HK-2 (cell line): ENCODE measurements at regions not wholly inside any gene's neighbourhood (a gene's known extent, or its start where the extent isn't known, plus 50 kb on each side); places are given as distances from the start of the nearest gene placed in this dataset.

Source experiments
- DNase-seq: peaks from one replicate; pipeline ENCODE4 v3.0.0-alpha.2; 2018; ENCODE audit not compliant: unreplicated experiment

DNA sequence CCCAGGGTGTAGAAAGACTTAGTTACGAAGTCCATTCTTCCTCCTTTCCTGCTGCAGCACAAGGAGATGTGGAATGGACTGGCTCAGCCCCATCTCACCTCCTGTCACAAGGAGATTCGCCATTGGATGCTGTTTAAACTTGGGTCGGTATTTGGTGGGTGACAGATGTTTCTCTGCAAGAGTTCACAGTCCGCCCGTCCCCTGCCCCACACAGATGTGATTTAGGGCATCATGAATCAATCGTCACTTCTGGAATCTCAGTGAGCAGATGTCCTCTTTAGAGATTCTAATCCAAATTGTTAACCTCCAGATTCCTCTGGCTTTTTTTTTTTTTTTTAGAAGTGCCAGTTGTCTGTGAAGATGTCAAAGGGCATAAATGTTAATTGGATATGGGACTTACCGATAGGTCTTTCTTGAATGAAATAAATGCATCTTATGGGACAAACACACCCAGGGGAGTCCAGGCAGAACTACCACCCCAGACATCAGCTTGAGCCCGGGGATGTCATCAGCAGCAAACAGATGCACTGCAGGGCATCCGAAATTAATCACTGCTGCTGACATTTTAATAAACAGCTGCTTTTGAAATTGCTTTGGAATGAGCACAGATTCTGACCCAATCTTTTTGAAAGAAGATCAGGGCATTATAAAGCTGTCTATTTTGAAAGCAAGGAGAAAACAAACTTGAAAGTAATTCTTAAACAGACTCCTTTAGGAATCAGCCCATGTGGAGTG, 117.6 kb upstream of the CDH4 start:
- no peak for DNase-seq

DNA sequence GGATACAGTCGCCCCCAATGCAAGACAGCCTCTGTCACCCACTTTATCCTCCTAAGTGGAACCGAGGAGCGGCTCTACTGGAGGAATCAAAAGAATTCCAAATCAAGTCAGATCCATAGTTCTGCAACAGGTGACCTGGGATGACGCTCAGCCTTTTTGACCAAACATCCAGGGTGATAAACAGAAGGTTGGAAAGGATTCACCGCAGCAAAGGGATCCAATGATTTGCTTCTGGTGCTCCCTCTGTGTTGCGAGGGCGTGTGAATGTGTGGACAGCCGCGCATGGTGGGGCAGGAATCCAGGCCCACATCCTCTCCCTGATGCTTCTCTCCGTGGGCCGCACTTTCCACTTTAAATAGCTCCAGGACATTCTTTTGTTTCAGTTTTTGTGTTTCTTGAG, 116.8 kb upstream of the CDH4 start:
- no peak for DNase-seq

DNA sequence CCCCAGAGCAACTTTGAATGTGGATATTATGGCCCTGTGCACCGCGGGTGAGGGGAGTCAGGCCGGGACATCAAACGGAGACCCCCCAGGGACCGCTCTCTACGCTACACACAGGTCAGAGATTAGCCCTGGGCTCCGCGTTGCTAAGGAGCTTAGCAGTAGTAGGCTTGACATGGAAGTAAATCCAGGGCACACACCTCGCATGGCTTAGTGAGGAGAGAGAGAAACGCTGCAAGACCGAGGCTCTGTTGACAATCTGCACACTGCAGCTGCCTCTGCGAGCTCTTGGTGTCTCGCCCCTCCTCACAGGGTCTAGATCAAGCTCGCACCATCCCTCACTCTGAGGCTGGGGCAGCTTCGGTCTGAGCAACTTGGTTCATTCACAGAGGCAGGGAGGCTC, 116.1 kb upstream of the CDH4 start:
- DNase-seq: no peak

DNA sequence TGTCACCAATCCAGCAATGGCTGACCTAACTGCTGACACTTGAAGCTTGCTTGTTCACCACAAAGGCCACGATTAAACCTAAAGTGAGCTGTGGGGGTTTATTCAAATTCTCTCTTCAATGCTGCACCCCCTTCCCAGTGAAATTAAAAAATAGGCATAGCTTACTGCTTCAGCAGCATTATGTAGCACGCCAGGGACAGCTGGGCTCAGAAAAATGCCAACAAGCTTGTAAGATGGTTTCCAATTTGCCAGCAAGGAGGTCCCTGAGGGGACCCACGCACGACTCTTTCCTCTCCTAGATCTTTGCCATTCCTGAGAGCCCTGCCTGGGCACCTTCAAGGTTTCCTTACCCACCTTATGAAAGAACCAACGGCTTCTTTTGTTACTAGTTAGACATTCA, 113.5 kb upstream of the CDH4 start:
- no peak for DNase-seq

- no peak for DNase-seq
These were observed 113.0 kb upstream of the CDH4 start for GRCh38 chr20:61139031-61139430.

DNA sequence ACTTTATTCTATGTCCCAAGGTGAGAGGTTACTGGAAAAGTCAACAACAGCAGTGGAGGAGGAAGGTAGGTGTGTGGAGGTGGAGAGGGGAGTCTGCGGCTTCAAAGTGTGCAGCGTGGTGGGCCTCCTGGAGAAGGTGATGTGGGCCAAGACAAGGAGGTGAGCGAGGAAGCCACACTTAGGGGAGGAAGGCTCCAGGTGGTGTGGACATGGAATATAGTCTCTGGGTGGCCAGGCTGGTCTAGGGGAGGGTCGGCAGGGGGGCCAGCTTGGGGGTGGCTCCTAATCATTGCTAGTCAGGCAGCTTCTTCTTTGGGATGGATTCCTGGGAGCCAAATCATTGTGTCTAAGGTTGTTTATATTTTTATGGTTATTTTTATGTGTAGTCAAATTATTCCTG, 111.5 kb upstream of the CDH4 start:
- no peak for DNase-seq

GRCh38 chr20:61146023-61146422, 106.0 kb upstream of the CDH4 start:
- DNase-seq: no peak

DNA sequence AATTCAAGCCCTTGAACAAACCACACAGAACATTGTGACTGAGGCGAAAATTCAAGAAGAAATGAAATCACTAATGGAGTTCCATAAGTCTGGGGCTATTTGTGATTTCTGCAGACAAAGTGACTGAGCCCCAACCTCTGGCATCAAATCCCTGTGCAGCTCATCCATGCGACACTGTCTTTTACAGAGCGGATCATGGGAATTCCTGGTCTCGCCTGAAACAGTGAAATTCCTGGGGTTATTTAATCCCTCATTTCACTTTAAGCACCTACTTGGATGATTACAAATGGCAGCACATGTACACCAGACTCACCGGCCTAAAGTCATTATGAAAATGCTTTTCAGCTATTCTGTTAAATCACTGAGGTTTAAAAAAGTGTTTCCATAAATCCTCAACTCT, 102.4 kb upstream of the CDH4 start:
- DNase-seq: no peak

GRCh38 chr20:61157301-61157700, 94.8 kb upstream of the CDH4 start:
- no peak for DNase-seq

DNA sequence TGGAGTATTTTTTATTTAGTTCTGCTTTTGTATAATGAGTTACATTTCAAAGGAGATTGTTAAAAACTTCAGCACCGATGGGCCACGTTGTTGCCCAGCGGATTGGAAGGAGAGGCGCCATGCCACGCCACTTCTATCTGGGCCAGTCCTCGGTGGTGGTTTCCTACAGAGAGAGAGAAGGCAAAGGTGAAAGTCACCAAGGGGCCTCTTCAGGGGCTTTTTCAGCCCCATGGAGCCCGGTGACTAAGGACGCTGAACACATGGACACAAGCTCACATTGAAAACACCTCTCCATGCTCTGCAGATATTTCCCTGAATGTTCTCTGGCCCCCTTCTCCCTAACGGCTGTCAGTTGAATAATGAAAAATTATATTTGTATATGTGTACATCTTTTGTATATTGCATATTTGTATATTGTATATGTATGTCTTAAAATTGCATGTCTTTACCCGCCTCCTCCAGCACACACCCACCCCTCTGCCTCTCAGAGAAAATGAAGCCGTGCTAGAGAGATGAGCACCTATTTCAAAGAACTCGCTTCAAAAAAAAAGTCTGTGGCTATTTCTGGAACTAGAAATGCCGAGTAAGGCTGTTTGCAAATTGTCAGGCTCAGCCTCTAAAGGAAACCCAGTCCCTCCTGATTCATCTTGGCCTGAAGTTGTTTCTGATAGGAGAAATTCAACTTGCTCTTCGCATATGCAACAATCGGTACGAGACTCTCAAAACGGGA, 91.9 kb upstream of the CDH4 start:
- DNase-seq: no peak

GRCh38 chr20:61161726-61162390, 90.2 kb upstream of the CDH4 start:
- DNase-seq: no peak

GRCh38 chr20:61162451-61162850, 89.6 kb upstream of the CDH4 start:
- DNase-seq: no peak

DNA sequence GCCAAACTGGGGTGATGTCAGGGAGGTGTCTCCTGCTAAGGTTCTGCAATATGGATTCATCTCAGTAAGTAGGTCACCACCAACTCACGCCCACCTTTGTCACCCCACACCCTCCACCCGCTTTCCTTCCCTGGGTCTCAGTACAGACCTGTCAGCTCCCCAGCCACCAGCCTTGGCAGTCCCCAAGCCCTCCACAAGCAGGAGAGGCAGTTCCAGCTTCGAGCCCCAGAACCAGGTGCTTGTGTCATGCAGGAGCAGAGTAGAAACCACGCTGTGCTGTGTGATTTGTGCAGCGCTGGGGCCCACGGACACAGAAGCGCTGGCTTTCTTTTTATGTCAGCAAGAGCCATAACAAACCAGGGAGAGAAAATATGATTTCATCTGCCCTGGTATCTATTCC, 89.0 kb upstream of the CDH4 start:
- DNase-seq: no peak

DNA sequence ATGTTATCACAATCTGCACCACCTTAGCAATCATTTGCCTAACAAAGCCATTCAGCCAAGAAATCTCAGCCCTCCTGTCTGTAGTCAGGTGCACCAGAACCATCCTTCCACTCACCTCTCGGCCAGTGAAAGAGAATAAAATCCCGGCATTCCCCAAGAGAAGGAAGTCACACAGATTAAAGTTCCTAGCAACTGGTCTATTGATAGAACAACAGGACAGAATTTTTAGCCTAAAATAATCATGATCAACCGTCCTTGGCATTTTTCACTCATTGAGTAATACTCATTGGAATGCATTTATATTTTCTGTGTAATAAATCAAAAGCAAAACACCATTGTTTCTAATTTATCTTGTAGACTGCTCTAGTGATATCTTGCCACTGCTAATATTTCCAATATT, 85.7 kb upstream of the CDH4 start:
- DNase-seq: no peak

DNA sequence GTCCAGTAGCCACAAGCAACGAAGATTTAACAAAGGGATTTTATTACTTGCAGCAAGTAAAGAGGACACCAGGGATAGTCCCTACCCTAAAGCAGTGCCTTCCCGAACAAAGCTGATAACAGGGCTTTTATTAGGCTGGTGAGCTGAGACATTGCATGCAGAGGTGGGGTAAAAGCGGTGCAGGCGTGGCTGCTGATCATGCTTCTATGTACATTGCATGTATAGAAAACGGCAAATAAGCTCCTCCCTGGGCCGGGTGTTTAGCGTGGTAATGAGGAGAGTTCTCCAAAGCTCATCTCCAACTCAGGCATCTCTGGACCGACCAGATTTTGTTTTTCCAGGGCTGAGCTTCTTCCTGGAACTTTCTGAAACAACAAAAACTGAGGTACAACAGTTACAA, 83.5 kb upstream of the CDH4 start:
- DNase-seq: no peak

- DNase-seq: peak; percentile 46
These were observed 82.2 kb upstream of the CDH4 start for GRCh38 chr20:61169874-61170273.

DNA sequence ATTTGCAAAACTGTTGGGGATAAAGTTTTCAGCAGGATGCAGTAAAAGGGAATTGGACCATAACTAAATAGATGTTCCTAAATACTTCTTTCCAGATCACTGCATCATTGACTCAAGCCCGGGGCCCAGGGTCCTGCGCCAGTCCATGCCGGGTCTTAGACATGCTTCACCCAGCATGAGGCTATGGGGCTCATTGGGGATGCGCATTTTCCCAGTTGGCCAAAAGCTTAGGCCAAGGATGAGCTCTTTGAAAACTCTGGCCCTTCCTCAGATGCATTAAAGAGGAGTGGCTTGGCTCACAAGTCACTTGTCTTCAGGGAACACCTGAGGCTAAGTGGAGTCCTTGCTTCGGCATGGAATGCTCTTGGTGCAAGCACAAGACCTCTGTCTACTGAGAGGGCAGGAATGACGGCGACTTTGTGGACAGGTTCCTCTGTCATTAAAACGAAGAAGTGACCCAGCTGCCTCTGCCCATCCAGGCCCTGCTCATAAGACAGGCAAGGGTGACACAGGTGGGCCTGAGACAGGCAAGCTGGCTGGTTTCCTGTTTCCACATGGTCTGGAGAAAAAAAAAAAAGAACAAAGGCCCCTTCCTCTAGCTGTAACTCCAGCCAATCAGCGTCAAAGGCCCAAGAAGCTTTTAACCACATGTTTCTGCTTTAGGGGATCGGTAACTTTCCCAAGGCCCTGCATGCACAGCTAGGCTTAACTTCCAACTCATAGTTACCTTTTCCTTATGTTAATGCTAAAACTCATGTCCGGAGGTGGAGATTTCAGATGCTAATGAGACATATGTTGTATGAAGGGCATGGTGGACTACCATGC, 81.4 kb upstream of the CDH4 start:
- no peak for DNase-seq

GRCh38 chr20:61173267-61173666, 78.8 kb upstream of the CDH4 start:
- DNase-seq: no peak

DNA sequence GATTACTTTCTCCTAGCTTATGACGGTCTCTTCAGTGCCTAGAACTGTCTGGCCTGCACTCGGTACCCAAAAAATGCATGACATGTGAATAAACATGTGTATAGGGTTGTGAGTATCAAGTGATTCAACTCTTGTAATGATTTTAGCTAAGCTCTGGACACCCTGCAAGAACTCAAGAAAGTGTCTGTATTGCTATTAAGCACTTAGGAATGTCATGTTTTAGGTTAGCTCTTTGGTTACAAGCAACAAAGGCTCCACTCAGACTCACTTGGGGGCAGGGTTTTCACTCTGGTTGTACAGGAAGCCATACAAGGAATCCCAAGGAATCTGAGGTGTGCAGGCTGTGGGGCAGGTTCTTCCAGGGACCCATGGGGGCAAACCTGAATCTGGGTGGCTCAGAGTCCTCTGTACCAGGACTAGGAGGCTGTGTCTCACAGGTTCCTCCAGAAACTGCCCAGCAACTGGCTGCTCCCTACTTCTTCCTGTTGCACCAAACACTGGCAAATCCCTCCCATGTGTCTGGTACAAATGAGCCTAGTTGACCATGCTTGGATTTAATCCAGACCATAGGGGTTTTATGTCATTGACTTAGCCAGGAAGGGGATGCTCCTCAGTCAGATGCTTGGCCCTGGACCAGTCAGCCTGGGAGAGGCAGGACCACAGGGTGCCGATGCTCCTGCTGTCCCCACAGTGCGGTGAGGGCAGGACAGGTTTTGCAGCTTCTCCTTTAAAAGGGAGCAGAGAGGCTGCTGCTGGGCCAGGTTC, 77.9 kb upstream of the CDH4 start:
- DNase-seq: no peak

DNA sequence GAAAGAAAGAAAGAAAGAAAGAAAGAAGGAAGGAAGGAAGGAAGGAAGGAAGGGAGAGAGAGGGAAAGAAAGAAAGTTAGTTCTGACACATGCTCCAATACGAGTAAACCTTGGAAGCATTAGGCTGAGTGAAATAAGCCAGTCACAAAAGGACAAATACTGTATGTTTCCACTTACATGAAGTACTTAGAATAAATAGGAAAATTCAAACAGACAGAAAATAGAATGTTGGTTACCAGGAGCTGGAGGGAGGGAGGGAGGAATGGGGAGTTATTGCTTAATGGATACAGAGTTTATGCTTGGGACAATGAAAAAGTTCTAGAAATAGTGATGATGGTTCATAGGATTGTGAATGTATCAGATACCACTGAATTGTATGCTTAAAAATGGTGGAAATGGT, 75.2 kb upstream of the CDH4 start:
- no peak for DNase-seq

DNA sequence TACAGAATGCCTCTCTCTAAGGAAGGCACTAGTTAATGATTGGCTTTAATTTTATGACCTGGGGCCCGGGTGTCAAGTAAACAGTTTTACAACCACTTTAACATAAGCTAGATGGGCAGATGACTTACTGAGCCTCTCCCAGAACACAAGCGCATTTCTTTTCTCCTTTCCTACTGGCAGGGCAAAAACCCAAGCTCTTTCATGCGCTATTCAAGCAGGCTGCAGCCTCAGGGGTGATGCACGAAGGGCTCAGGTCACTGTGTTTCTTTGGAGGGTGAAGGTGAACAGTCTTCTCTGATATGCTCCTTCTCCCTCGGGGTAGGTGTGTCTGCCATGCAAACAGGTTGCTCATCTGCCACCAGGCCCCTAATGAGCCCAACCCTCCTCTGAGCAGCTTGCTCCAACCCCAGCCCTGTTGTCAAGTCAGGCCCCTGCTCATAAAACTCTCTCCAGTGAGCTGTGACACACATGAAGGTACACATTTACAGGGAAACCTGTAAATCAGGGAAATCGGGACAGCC, 73.5 kb upstream of the CDH4 start:
- DNase-seq: no peak
